ENCODE measurements at regions not wholly inside any gene's neighbourhood (a gene's known extent, or its start where the extent isn't known, plus 50 kb on each side); places are given as distances from the start of the nearest gene placed in this dataset.

GRCh38 chr6:19083801-19084200, 696.7 kb downstream of the RNF144B start (continued):
- TF ChIP-seq CHD7 (IDR thresholded peaks at IDR 0.05; ENCODE audit: insufficient replicate concordance, low read length) (no peak), TAF1 (IDR thresholded peaks at IDR 0.05; ENCODE audit: low read depth, low read length) (no peak)

Measured in H1 (cell line).